Fibroblast of lung (primary cell): ENCODE measurements at regions not wholly inside any gene's neighbourhood (a gene's known extent, or its start where the extent isn't known, plus 50 kb on each side); places are given as distances from the start of the nearest gene placed in this dataset.

Experiments used
- DNase-seq, 2 donors: peaks; one replicate each; pipeline versions ENCODE4 v3.0.0 to v3.0.0-alpha.2; 2010; ENCODE audit warnings: low read depth in 2 of 2
- H2AFZ ChIP-seq: 2 replicates; pipeline ENCODE4 v1.5.1; 2012; ENCODE audit warnings: low read length, control low read depth, inconsistent platforms
- H3K27ac ChIP-seq: 2 replicates; pipeline ENCODE4 v1.5.1; 2011; ENCODE audit warnings: low read length, control low read depth; ENCODE audit not compliant: insufficient read depth
- H3K27me3 ChIP-seq: 2 replicates; pipeline ENCODE4 v1.5.1; 2011; ENCODE audit warnings: mild to moderate bottlenecking, low read length; ENCODE audit not compliant: control insufficient read depth, insufficient read depth
- H3K36me3 ChIP-seq: 2 replicates; pipeline ENCODE4 v1.5.1; 2011; ENCODE audit warnings: low read length; ENCODE audit not compliant: control insufficient read depth, insufficient read depth
- H3K4me1 ChIP-seq: 2 replicates; pipeline ENCODE4 v1.5.1; 2011; ENCODE audit warnings: low read length; ENCODE audit not compliant: control insufficient read depth, insufficient read depth; ENCODE audit errors: extremely low read depth
- H3K4me2 ChIP-seq: 2 replicates; pipeline ENCODE4 v1.5.1; 2011; ENCODE audit warnings: low read length, control low read depth; ENCODE audit not compliant: insufficient read depth; ENCODE audit errors: extremely low read depth
- H3K4me3 ChIP-seq, 4 experiments: fragments of 200-600 bp in 1 of 4; sonication (generic) in 1 of 4; replicated peaks in 1 of 4; 2 replicates each; pipeline ENCODE4 v1.5.1; 2011 to 2016; ENCODE audit warnings: low read length in 4 of 4, low read depth in 3 of 4, mild to moderate bottlenecking in 3 of 4, control low read depth in 2 of 4, inconsistent platforms in 1 of 4, mixed read lengths in 1 of 4; ENCODE audit not compliant: insufficient read depth in 1 of 4; ENCODE audit errors: control extremely low read depth in 1 of 4
- H3K79me2 ChIP-seq: 2 replicates; pipeline ENCODE4 v1.5.1; 2012; ENCODE audit warnings: mild to moderate bottlenecking, low read length, inconsistent platforms; ENCODE audit not compliant: control insufficient read depth, insufficient read depth
- H3K9ac ChIP-seq: 2 replicates; pipeline ENCODE4 v1.5.1; 2011; ENCODE audit warnings: mild to moderate bottlenecking, low read length, control low read depth; ENCODE audit not compliant: insufficient read depth
- H3K9me3 ChIP-seq: 2 replicates; pipeline ENCODE4 v1.5.1; 2012; ENCODE audit warnings: low read depth, low read length; ENCODE audit not compliant: control insufficient read depth, insufficient read depth
- H4K20me1 ChIP-seq: 2 replicates; pipeline ENCODE4 v1.5.1; 2011; ENCODE audit warnings: low read length; ENCODE audit not compliant: control insufficient read depth, insufficient read depth; ENCODE audit errors: extremely low read depth
- CTCF ChIP-seq, 2 donors: IDR thresholded peaks in 1 of 2; conservative IDR thresholded peaks in 1 of 2; 1 replicate in 1 of 2; 2 replicates in 1 of 2; pipeline ENCODE4 v1.5.1; 2011 to 2012; ENCODE audit warnings: low read length in 2 of 2, control low read depth in 1 of 2, inconsistent platforms in 1 of 2, low read depth in 1 of 2, mild to moderate bottlenecking in 1 of 2
- EZH2 ChIP-seq: IDR thresholded peaks from 2 replicates; pipeline ENCODE4 v1.5.1; 2012; ENCODE audit warnings: low read length, control low read depth, mild to moderate bottlenecking; ENCODE audit errors: missing control alignments

GRCh38 chr6:16868968-16869367, 107.7 kb upstream of the ATXN1 start:
- no peak overlapping the region for H2AFZ ChIP-seq
- no peaks in the 10 kb centered on the region for H3K79me2 ChIP-seq
- no peaks in the 10 kb centered on the region for H3K4me1 ChIP-seq
- peak overlapping the region; percentile 7 for H3K4me2 ChIP-seq
- H3K27ac ChIP-seq = no peak overlapping the region
- H3K9me3 ChIP-seq = no peaks in the 10 kb centered on the region
- no peaks in the 10 kb centered on the region for H3K27me3 ChIP-seq
- TF ChIP-seq EZH2 (no peak), CTCF (conservative IDR thresholded peaks at IDR 0.05 in 1 of 2, IDR thresholded peaks at IDR 0.05 in 1 of 2; ENCODE audit: low read depth in 1 of 2, low read length in 2 of 2) (no peak)
- peak in 1 of 2 donors; percentile 39 for DNase-seq
- no peak overlapping the region for H3K9ac ChIP-seq
- no peaks in the 10 kb centered on the region for H3K36me3 ChIP-seq
- no peaks in the 10 kb centered on the region for H4K20me1 ChIP-seq
- no peak overlapping the region for H3K4me3 ChIP-seq

- Histone ChIP-seq H3K27me3 (no peaks in the 10 kb centered on the region), H3K27ac (no peak overlapping the region), H3K9me3 (no peaks in the 10 kb centered on the region), H3K4me3 (no peak overlapping the region), H2AFZ (no peak overlapping the region), H3K36me3 (no peaks in the 10 kb centered on the region), H4K20me1 (no peaks in the 10 kb centered on the region), H3K4me1 (no peaks in the 10 kb centered on the region), H3K79me2 (no peaks in the 10 kb centered on the region), H3K9ac (no peak overlapping the region), H3K4me2 (no peak overlapping the region)
- DNase-seq = no peak
- TF ChIP-seq EZH2 = no peak
- no peak for TF ChIP-seq CTCF (conservative IDR thresholded peaks at IDR 0.05 in 1 of 2, IDR thresholded peaks at IDR 0.05 in 1 of 2; ENCODE audit: low read depth in 1 of 2, low read length in 2 of 2)
Observed at GRCh38 chr6:16857969-16858592, 96.8 kb upstream of the ATXN1 start.

GRCh38 chr6:16855460-16855859, 94.2 kb upstream of the ATXN1 start:
- H3K27me3 ChIP-seq = no peaks in the 10 kb centered on the region
- no peak overlapping the region for H3K9ac ChIP-seq
- no peaks in the 10 kb centered on the region for H3K79me2 ChIP-seq
- H3K4me3 ChIP-seq = no peak overlapping the region
- no peak overlapping the region for H2AFZ ChIP-seq
- H4K20me1 ChIP-seq = no peaks in the 10 kb centered on the region
- no peaks in the 10 kb centered on the region for H3K36me3 ChIP-seq
- no peaks in the 10 kb centered on the region for H3K9me3 ChIP-seq
- H3K27ac ChIP-seq = no peak overlapping the region
- DNase-seq = no peak
- no peaks in the 10 kb centered on the region for H3K4me1 ChIP-seq
- no peak overlapping the region for H3K4me2 ChIP-seq
- no peak for TF ChIP-seq CTCF (conservative IDR thresholded peaks at IDR 0.05 in 1 of 2, IDR thresholded peaks at IDR 0.05 in 1 of 2; ENCODE audit: low read depth in 1 of 2, low read length in 2 of 2)
- TF ChIP-seq EZH2 = no peak
